Gastrocnemius medialis (tissue), 4 donors: ENCODE measurements at regions not wholly inside any gene's neighbourhood (a gene's known extent, or its start where the extent isn't known, plus 50 kb on each side); places are given as distances from the start of the nearest gene placed in this dataset.
A peak's percentile ranks its signal among the peaks of the same experiment; 100 is the strongest.

Experiments used
- ATAC-seq, 2 donors: fragments of 150-250 bp; one replicate each; pipeline ENCODE4 v1.9.1; 2016
- DNase-seq, 2 donors: peaks; one replicate each; pipeline ENCODE4 v3.0.0-alpha.2; 2019
- H3K27ac ChIP-seq, 4 donors: fragments of 200-600 bp; sonication (generic); 1 replicate in 1 of 4; 2 replicates in 3 of 4; pipeline ENCODE4 v1.5.1; 2016 to 2018; ENCODE audit warnings: mild to moderate bottlenecking in 2 of 4, moderate library complexity in 1 of 4
- H3K27me3 ChIP-seq, 3 donors: fragments of 200-600 bp; sonication (generic) in 2 of 3; 1 replicate in 1 of 3; 2 replicates in 2 of 3; pipeline versions ENCODE4 v1.5.1 to v1.6.0; 2016 to 2019; ENCODE audit warnings: mild to moderate bottlenecking in 1 of 3, moderate library complexity in 1 of 3
- H3K36me3 ChIP-seq, 2 donors: fragments of 200-600 bp; sonication (generic) in 1 of 2; one replicate each; pipeline ENCODE4 v1.5.1; 2017 to 2018
- H3K4me1 ChIP-seq, 2 donors: fragments of 200-600 bp; sonication (generic) in 1 of 2; one replicate each; pipeline ENCODE4 v1.5.1; 2016 to 2017; ENCODE audit warnings: mild to moderate bottlenecking in 2 of 2
- H3K4me3 ChIP-seq, 4 donors: fragments of 200-600 bp; sonication (generic) in 3 of 4; 1 replicate in 1 of 4; 2 replicates in 3 of 4; pipeline ENCODE4 v1.5.1; 2016 to 2019; ENCODE audit warnings: mild to moderate bottlenecking in 2 of 4
- H3K9me3 ChIP-seq, 3 donors: fragments of 200-600 bp; sonication (generic) in 2 of 3; 1 replicate in 1 of 3; 2 replicates in 2 of 3; pipeline ENCODE4 v1.5.1; 2016 to 2019
- CTCF ChIP-seq, 5 experiments: fragments of 450-650 bp in 3 of 5; fragments of 200-600 bp in 2 of 5; sonication (generic) in 2 of 5; IDR thresholded peaks in 4 of 5; conservative IDR thresholded peaks in 1 of 5; 1 replicate in 4 of 5; 2 replicates in 1 of 5; pipeline ENCODE4 v1.5.1; 2016 to 2019; ENCODE audit warnings: antibody characterized with exemption in 5 of 5, mild to moderate bottlenecking in 3 of 5, moderate library complexity in 3 of 5
- POLR2A ChIP-seq, 2 donors: fragments of 450-650 bp; IDR thresholded peaks; one replicate each; pipeline ENCODE4 v1.6.1; 2017; ENCODE audit warnings: antibody characterized with exemption in 2 of 2, mild to moderate bottlenecking in 2 of 2, moderate library complexity in 2 of 2
- in situ Hi-C, 4 donors: fragments of 200-750 bp; cut with MboI; loops; one replicate each; pipeline versions ENCODE4 v1.15.0 to v1.8.0; 2017; ENCODE audit warnings: low sequenced_read_pairs in 4 of 4
- intact Hi-C: fragments of 100-400 bp; cut with DNase I; formaldehyde crosslinking; loops from one replicate; pipeline ENCODE4 v1.15.1; 2023; ENCODE audit warnings: low total_unique reads

DNA sequence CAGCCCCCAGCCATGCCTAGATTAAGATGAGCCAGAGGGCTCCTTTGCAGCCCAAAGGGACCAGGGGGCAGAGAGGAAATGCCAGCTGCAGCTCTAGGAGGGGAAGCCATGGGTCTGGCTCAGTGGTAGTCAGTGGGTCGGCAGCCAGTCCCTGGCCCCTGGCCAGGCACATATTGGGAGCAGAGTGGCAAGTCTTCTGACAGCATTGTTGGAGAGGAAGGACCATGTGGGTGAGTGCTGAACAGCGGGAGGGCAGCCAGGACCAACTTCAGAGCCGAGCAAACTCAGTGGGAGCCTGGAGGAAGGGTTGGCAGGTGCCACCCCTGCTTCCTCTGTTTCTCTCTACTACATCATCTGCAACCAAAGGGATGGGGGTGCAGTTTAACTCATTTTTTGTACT is 140.5 kb upstream of the PELI1 start:
- ATAC-seq = no peak
- intact Hi-C loops (no loop called here), in situ Hi-C loops (no loop called here)
- DNase-seq = no peak
- no peak overlapping the region for H3K27ac ChIP-seq
- H3K4me1 ChIP-seq = peaks cover 4 to 7% of the 10 kb centered on the region in 2 donors
- TF ChIP-seq CTCF (IDR thresholded peaks at IDR 0.05 in 4 of 5, conservative IDR thresholded peaks at IDR 0.05 in 1 of 5) = no peak
- TF ChIP-seq POLR2A (IDR thresholded peaks at IDR 0.05) = no peak
- H3K9me3 ChIP-seq = no peaks in the 10 kb centered on the region
- no peak overlapping the region for H3K4me3 ChIP-seq
- H3K27me3 ChIP-seq = no peaks in the 10 kb centered on the region
- H3K36me3 ChIP-seq = no peaks in the 10 kb centered on the region

DNA sequence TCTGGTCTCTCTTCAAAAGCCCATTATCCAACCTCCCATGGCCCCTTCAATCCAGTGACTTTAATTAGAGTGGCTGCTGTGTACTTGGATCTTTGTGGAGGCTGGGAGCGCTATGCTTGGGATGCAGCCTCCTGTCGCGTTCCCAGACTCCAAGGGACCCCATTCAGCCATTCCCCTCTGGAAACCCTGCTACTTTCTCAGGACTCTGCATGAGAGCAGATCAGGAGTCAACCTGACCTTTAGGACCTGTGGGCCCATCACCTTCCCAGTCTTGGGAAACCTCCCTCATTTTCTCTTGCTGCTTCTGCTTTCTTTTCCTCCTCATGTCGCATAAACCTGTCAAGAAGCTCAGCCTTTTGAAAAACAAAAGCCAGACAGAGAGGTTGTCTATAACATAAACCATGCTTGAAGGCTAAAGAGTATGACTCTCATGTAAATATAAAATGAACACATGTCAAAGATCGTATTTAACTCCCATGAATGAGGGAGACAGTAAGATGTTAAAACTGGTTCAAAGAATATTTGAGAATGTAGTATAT is 143.1 kb upstream of the PELI1 start:
- intact Hi-C loops = no loop called here

DNA sequence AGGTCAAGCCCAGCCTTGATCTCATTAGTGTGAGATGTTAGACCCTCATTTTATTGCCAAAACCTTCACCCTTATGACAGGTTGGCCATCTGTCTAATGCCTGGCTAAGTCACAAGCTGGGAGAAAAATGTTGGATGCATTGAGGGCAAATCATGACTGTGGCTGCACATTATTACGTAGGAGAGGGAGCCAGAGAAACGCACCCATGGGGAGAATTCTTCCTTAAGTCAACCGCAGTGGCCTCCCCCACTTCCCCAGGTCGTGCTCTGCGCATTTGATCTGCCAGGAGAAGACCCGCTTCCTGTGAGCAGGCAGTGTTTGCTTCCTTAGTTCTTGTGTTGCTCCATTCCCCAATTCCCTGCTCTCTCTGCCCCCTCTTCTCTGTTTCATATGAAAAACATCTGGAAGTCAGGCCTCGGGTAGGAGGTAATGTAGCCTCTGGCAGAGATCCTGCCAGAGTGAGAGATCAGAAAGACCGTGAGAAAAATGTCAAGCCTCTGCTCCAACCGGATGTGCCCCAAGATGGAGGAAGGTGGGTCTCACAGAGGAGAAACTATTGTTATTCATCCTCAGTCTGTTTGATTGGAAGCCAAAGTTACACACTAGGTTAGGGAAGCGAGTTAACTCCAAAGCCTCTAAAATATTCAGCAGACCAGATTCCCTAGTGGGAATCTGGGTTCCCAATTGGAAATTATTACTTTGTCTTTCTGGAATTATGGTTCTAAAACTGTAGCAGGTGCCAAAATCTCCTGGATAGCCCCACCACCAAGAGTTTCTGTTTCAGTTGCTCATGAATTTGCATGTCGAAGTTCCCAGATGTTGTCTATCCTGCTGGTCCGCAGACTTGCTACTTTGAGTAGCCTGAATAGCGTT is 144.3 kb upstream of the PELI1 start:
- intact Hi-C loops (no loop called here), in situ Hi-C loops (no loop called here)
- DNase-seq = no peak
- Histone ChIP-seq H3K9me3 (no peaks in the 10 kb centered on the region), H3K4me3 (no peak overlapping the region), H3K4me1 (peaks cover 4 to 7% of the 10 kb centered on the region in 2 donors), H3K27ac (peak overlapping the region; percentile 20 to 57 (median 38)), H3K27me3 (no peaks in the 10 kb centered on the region), H3K36me3 (no peaks in the 10 kb centered on the region)
- no peak for TF ChIP-seq POLR2A (IDR thresholded peaks at IDR 0.05)
- no peak for TF ChIP-seq CTCF (IDR thresholded peaks at IDR 0.05 in 4 of 5, conservative IDR thresholded peaks at IDR 0.05 in 1 of 5)
- ATAC-seq = peak; percentile 26 to 41

More for the DNA sequence above, 143.1 kb upstream of the PELI1 start:
- in situ Hi-C loops = no loop called here
- ATAC-seq (no peak), DNase-seq (no peak)
- Histone ChIP-seq H3K27me3 (no peaks in the 10 kb centered on the region), H3K9me3 (no peaks in the 10 kb centered on the region), H3K4me1 (peaks cover 4 to 7% of the 10 kb centered on the region in 2 donors), H3K4me3 (no peak overlapping the region), H3K27ac (no peak overlapping the region), H3K36me3 (no peaks in the 10 kb centered on the region)
- no peak for TF ChIP-seq POLR2A (IDR thresholded peaks at IDR 0.05)
- no peak for TF ChIP-seq CTCF (IDR thresholded peaks at IDR 0.05 in 4 of 5, conservative IDR thresholded peaks at IDR 0.05 in 1 of 5)

DNA sequence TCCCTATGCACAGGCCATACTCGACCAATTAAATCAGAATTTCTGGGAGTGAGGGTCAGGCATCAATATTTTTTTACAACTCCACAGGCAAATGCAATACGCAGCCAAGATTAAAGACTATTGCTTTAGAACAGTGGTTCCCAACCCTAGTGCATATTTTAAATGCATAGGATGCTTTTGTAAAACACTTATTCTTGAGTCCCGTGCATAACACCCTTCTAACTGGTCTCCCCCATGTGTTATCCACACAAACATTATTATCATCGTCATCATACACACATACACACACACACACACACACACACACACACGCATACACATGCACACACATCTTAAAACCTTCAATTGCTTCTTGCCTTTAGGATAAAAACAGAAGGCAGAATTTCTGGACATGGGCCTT is 145.0 kb upstream of the PELI1 start:
- H3K27me3 ChIP-seq = no peaks in the 10 kb centered on the region
- ATAC-seq = no peak
- H3K4me1 ChIP-seq = peaks cover 0 to 4% of the 10 kb centered on the region in 2 donors
- no peak overlapping the region for H3K4me3 ChIP-seq
- DNase-seq = no peak
- H3K36me3 ChIP-seq = no peaks in the 10 kb centered on the region
- TF ChIP-seq CTCF (IDR thresholded peaks at IDR 0.05 in 4 of 5, conservative IDR thresholded peaks at IDR 0.05 in 1 of 5) = no peak
- TF ChIP-seq POLR2A (IDR thresholded peaks at IDR 0.05) = no peak
- intact Hi-C loops (no loop called here), in situ Hi-C loops (no loop called here)
- H3K9me3 ChIP-seq = no peaks in the 10 kb centered on the region
- peak overlapping the region in 1 of 4 donors; percentile 57 for H3K27ac ChIP-seq
